ENCODE measurements at regions not wholly inside any gene's neighbourhood (a gene's known extent, or its start where the extent isn't known, plus 50 kb on each side); places are given as distances from the start of the nearest gene placed in this dataset.

DNA sequence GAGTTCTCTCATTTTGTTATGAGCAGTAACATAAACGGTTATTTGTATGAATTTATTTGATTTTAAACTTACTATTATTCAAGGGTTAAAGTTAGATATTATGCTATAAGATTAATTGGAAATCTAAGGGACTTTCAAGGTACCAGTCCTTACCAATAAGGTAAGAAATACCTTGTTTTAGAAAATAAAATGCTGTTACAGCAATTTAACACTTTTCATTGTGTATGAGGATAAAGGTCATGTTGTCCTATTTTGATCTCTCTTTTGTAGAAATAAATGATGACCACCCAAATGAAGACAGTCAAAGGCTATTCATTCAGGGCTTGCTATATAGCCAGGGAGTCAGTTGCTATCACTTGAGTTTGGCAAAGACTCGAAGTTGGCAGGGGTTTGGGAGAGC lies 1185.9 kb upstream of the GOT2 start:
- TF ChIP-seq, protein P1, sequence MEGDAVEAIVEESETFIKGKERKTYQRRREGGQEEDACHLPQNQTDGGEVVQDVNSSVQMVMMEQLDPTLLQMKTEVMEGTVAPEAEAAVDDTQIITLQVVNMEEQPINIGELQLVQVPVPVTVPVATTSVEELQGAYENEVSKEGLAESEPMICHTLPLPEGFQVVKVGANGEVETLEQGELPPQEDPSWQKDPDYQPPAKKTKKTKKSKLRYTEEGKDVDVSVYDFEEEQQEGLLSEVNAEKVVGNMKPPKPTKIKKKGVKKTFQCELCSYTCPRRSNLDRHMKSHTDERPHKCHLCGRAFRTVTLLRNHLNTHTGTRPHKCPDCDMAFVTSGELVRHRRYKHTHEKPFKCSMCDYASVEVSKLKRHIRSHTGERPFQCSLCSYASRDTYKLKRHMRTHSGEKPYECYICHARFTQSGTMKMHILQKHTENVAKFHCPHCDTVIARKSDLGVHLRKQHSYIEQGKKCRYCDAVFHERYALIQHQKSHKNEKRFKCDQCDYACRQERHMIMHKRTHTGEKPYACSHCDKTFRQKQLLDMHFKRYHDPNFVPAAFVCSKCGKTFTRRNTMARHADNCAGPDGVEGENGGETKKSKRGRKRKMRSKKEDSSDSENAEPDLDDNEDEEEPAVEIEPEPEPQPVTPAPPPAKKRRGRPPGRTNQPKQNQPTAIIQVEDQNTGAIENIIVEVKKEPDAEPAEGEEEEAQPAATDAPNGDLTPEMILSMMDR (IDR thresholded peaks at IDR 0.05) = no peak
- no peak for TF ChIP-seq EP300 (IDR thresholded peaks at IDR 0.05)

All from ovary (tissue), 3 donors.